Lung microvascular endothelial cell (primary cell): ENCODE measurements at regions not wholly inside any gene's neighbourhood (a gene's known extent, or its start where the extent isn't known, plus 50 kb on each side); places are given as distances from the start of the nearest gene placed in this dataset.

ENCODE experiments used
- DNase-seq, 2 donors: peaks; one replicate each; pipeline versions ENCODE4 v3.0.0 to v3.0.0-alpha.2; 2010; ENCODE audit warnings: low read depth in 2 of 2

- no peak for DNase-seq
These were observed 755.2 kb downstream of the NR2F2 start for GRCh38 chr15:97085731-97086130.

- no peak for DNase-seq
These were observed 756.7 kb downstream of the NR2F2 start for GRCh38 chr15:97087006-97087741.

- DNase-seq = no peak
These were observed 760.6 kb downstream of the NR2F2 start for GRCh38 chr15:97091093-97091492.

GRCh38 chr15:97092656-97093055 is 762.2 kb downstream of the NR2F2 start:
- DNase-seq = no peak

GRCh38 chr15:97096303-97096835 is 765.9 kb downstream of the NR2F2 start:
- no peak for DNase-seq

- DNase-seq = no peak
These were observed 768.5 kb downstream of the NR2F2 start for GRCh38 chr15:97099040-97099439.

GRCh38 chr15:97101572-97101971 is 771.1 kb downstream of the NR2F2 start:
- DNase-seq = no peak

- DNase-seq = no peak
These were observed 784.6 kb downstream of the NR2F2 start for GRCh38 chr15:97114900-97115760.

GRCh38 chr15:97115761-97116070 is 785.2 kb downstream of the NR2F2 start:
- no peak for DNase-seq

GRCh38 chr15:97124790-97125189 is 794.3 kb downstream of the NR2F2 start:
- DNase-seq = no peak

- no peak for DNase-seq
These were observed 796.2 kb downstream of the NR2F2 start for GRCh38 chr15:97126553-97127233.

- DNase-seq = no peak
These were observed 799.2 kb downstream of the NR2F2 start for GRCh38 chr15:97129674-97130073.

- no peak for DNase-seq
These were observed 809.7 kb downstream of the NR2F2 start for GRCh38 chr15:97140216-97140615.

GRCh38 chr15:97141360-97141759 is 810.9 kb downstream of the NR2F2 start:
- DNase-seq = no peak

GRCh38 chr15:97141871-97142270 is 811.4 kb downstream of the NR2F2 start:
- no peak for DNase-seq

GRCh38 chr15:97143592-97144376 is 813.3 kb downstream of the NR2F2 start:
- no peak for DNase-seq

GRCh38 chr15:97144377-97144711 is 813.8 kb downstream of the NR2F2 start:
- no peak for DNase-seq

GRCh38 chr15:97146929-97147870 is 813.3 kb upstream of the ARRDC4 start:
- DNase-seq = no peak

- no peak for DNase-seq
These were observed 807.0 kb upstream of the ARRDC4 start for GRCh38 chr15:97153356-97153965.

GRCh38 chr15:97156739-97157265 is 803.7 kb upstream of the ARRDC4 start:
- no peak for DNase-seq
